Liver (tissue), 8 donors: ENCODE measurements at regions not wholly inside any gene's neighbourhood (a gene's known extent, or its start where the extent isn't known, plus 50 kb on each side); places are given as distances from the start of the nearest gene placed in this dataset.

ENCODE experiments used
- DNase-seq: peaks from one replicate; pipeline ENCODE4 v3.0.0-alpha.2; 2017; ENCODE audit warnings: low spot score
- H3K27ac ChIP-seq, 2 donors: one replicate each; pipeline ENCODE4 v1.7.0; 2013; ENCODE audit warnings: inconsistent platforms in 2 of 2, low read length in 2 of 2, control low read depth in 1 of 2, low read depth in 1 of 2, mild to moderate bottlenecking in 1 of 2
- H3K27me3 ChIP-seq, 4 donors: one replicate each; pipeline versions ENCODE4 v1.6.1 to v1.7.0; 2013; ENCODE audit warnings: low read length in 3 of 4, inconsistent platforms in 1 of 4, mild to moderate bottlenecking in 1 of 4, moderate library complexity in 1 of 4; ENCODE audit not compliant: control insufficient read depth in 4 of 4, insufficient read depth in 4 of 4
- H3K36me3 ChIP-seq, 4 donors: one replicate each; pipeline versions ENCODE4 v1.6.1 to v1.7.0; 2013; ENCODE audit warnings: low read length in 3 of 4, mild to moderate bottlenecking in 3 of 4, low read depth in 1 of 4, moderate library complexity in 1 of 4; ENCODE audit not compliant: control insufficient read depth in 4 of 4, insufficient read depth in 3 of 4
- H3K4me1 ChIP-seq, 4 donors: one replicate each; pipeline versions ENCODE4 v1.6.1 to v1.7.0; 2013; ENCODE audit warnings: low read length in 3 of 4, mild to moderate bottlenecking in 3 of 4, moderate library complexity in 1 of 4; ENCODE audit not compliant: control insufficient read depth in 4 of 4, insufficient read depth in 4 of 4
- H3K4me3 ChIP-seq, 3 donors: one replicate each; pipeline versions ENCODE4 v1.6.1 to v1.7.0; 2013; ENCODE audit warnings: low read length in 3 of 3, control low read depth in 1 of 3, low read depth in 1 of 3, mild to moderate bottlenecking in 1 of 3
- H3K9ac ChIP-seq, 2 donors: one replicate each; pipeline ENCODE4 v1.7.0; 2013; ENCODE audit warnings: low read length in 2 of 2, mild to moderate bottlenecking in 2 of 2, moderate library complexity in 2 of 2, control low read depth in 1 of 2, low read depth in 1 of 2
- H3K9me3 ChIP-seq, 4 donors: one replicate each; pipeline versions ENCODE4 v1.6.1 to v1.7.0; 2013; ENCODE audit warnings: low read length in 3 of 4; ENCODE audit not compliant: control insufficient read depth in 4 of 4
- EGR1 ChIP-seq, 2 donors: IDR thresholded peaks; 2 replicates each; pipeline ENCODE4 v1.6.1; 2016 to 2018; ENCODE audit warnings: antibody characterized with exemption in 2 of 2, low read depth in 2 of 2
- FOXA1 ChIP-seq: IDR thresholded peaks from 2 replicates; pipeline ENCODE4 v1.6.1; 2016; ENCODE audit warnings: antibody characterized with exemption
- FOXA2 ChIP-seq: IDR thresholded peaks from 2 replicates; pipeline ENCODE4 v1.6.1; 2016; ENCODE audit warnings: antibody characterized with exemption
- GABPA ChIP-seq, 2 donors: IDR thresholded peaks in 1 of 2; conservative IDR thresholded peaks in 1 of 2; 2 replicates each; pipeline ENCODE4 v1.6.1; 2016; ENCODE audit warnings: antibody characterized with exemption in 2 of 2, mild to moderate bottlenecking in 1 of 2, moderate library complexity in 1 of 2
- HNF4A ChIP-seq, 2 donors: conservative IDR thresholded peaks; 2 replicates each; pipeline ENCODE4 v1.6.1; 2016; ENCODE audit warnings: antibody characterized with exemption in 2 of 2, mild to moderate bottlenecking in 2 of 2
- HNF4G ChIP-seq: IDR thresholded peaks from 2 replicates; pipeline ENCODE4 v1.6.1; 2016; ENCODE audit warnings: antibody characterized with exemption
- JUND ChIP-seq, 2 donors: IDR thresholded peaks; 2 replicates each; pipeline ENCODE4 v1.6.1; 2016; ENCODE audit warnings: antibody characterized with exemption in 2 of 2
- NR2F2 ChIP-seq: IDR thresholded peaks from 2 replicates; pipeline ENCODE4 v1.6.1; 2016; ENCODE audit warnings: antibody characterized with exemption
- RAD21 ChIP-seq, 2 donors: IDR thresholded peaks; 2 replicates each; pipeline ENCODE4 v1.6.1; 2016; ENCODE audit warnings: antibody characterized with exemption in 2 of 2, mild to moderate bottlenecking in 2 of 2
- RXRA ChIP-seq, 2 donors: IDR thresholded peaks; 2 replicates each; pipeline ENCODE4 v1.6.1; 2017 to 2018; ENCODE audit warnings: antibody characterized with exemption in 2 of 2, mild to moderate bottlenecking in 1 of 2
- SP1 ChIP-seq: IDR thresholded peaks from 2 replicates; pipeline ENCODE4 v1.6.1; 2018; ENCODE audit warnings: antibody characterized with exemption, mild to moderate bottlenecking
- TAF1 ChIP-seq: conservative IDR thresholded peaks from 2 replicates; pipeline ENCODE4 v1.6.1; 2016; ENCODE audit warnings: antibody characterized with exemption, mild to moderate bottlenecking
- YY1 ChIP-seq: IDR thresholded peaks from 2 replicates; pipeline ENCODE4 v1.6.1; 2016; ENCODE audit warnings: antibody characterized with exemption, mild to moderate bottlenecking
- WGBS: extraction: QIAGEN DNeasy Blood & Tissue Kit; methylation state at CpG from one replicate; pipeline ENCODE4 v1.1.7; 2013; 5-methylcytosine and 5-hydroxymethylcytosine counted together
- TF ChIP-seq, protein P1 (sequence below): IDR thresholded peaks from 2 replicates; pipeline ENCODE4 v1.6.1; 2016; ENCODE audit warnings: antibody characterized with exemption
- TF ChIP-seq, protein P2 (sequence below): IDR thresholded peaks from 2 replicates; pipeline ENCODE4 v1.6.1; 2016; ENCODE audit warnings: antibody characterized with exemption, mild to moderate bottlenecking
- TF ChIP-seq, protein P3 (sequence below): IDR thresholded peaks from 2 replicates; pipeline ENCODE4 v1.6.1; 2016; ENCODE audit warnings: antibody characterized with exemption
- TF ChIP-seq, protein P4 (sequence below): fragments of 150-350 bp; IDR thresholded peaks from 2 replicates; pipeline ENCODE4 v1.5.1; 2017; ENCODE audit warnings: improper control_type of control experiment, low read depth, low read length; ENCODE audit not compliant: missing input control
- donor health status: healthy.
- donor health status: healthy.
- donor health status: healthy.
- donor health status: healthy.
- donor health status: healthy.

DNA sequence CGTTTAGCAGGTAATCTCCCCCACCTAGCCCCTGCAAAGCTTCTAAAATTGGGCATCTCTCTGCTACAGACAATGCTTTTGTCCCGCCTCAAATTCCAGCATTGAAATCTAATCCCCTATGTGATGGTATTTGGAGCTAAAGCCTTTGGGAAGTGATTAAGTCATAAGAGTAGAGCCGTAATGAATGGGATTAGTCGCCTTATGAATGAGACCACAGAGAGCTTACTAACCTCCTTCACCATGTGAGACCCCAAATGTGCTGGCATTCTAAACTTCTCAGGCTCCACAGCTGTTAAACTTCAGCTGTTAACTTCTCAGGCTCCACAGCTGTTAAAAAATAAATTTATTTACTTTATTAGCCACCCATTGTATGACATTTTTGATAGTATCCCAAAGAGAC is 374.2 kb upstream of the BCHE start:
- H3K27me3 ChIP-seq, result no peaks in the 10 kb centered on the region
- H3K9me3 ChIP-seq, result no peaks in the 10 kb centered on the region
- H3K9ac ChIP-seq, result no peak overlapping the region
- 75% methylated on average over 4 of the region's 4 CpGs for WGBS
- DNase-seq, result no peak
- no peak overlapping the region for H3K27ac ChIP-seq
- H3K4me1 ChIP-seq, result no peaks in the 10 kb centered on the region
- TF ChIP-seq, protein P1, sequence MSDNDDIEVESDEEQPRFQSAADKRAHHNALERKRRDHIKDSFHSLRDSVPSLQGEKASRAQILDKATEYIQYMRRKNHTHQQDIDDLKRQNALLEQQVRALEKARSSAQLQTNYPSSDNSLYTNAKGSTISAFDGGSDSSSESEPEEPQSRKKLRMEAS, result no peak
- TF ChIP-seq SP1, result no peak
- TF ChIP-seq, protein P2, sequence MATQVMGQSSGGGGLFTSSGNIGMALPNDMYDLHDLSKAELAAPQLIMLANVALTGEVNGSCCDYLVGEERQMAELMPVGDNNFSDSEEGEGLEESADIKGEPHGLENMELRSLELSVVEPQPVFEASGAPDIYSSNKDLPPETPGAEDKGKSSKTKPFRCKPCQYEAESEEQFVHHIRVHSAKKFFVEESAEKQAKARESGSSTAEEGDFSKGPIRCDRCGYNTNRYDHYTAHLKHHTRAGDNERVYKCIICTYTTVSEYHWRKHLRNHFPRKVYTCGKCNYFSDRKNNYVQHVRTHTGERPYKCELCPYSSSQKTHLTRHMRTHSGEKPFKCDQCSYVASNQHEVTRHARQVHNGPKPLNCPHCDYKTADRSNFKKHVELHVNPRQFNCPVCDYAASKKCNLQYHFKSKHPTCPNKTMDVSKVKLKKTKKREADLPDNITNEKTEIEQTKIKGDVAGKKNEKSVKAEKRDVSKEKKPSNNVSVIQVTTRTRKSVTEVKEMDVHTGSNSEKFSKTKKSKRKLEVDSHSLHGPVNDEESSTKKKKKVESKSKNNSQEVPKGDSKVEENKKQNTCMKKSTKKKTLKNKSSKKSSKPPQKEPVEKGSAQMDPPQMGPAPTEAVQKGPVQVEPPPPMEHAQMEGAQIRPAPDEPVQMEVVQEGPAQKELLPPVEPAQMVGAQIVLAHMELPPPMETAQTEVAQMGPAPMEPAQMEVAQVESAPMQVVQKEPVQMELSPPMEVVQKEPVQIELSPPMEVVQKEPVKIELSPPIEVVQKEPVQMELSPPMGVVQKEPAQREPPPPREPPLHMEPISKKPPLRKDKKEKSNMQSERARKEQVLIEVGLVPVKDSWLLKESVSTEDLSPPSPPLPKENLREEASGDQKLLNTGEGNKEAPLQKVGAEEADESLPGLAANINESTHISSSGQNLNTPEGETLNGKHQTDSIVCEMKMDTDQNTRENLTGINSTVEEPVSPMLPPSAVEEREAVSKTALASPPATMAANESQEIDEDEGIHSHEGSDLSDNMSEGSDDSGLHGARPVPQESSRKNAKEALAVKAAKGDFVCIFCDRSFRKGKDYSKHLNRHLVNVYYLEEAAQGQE, result no peak
- no peak for TF ChIP-seq RAD21 (IDR thresholded peaks at IDR 0.05)
- no peak for TF ChIP-seq YY1
- no peak for TF ChIP-seq HNF4A (conservative IDR thresholded peaks at IDR 0.05)
- TF ChIP-seq, protein P3, sequence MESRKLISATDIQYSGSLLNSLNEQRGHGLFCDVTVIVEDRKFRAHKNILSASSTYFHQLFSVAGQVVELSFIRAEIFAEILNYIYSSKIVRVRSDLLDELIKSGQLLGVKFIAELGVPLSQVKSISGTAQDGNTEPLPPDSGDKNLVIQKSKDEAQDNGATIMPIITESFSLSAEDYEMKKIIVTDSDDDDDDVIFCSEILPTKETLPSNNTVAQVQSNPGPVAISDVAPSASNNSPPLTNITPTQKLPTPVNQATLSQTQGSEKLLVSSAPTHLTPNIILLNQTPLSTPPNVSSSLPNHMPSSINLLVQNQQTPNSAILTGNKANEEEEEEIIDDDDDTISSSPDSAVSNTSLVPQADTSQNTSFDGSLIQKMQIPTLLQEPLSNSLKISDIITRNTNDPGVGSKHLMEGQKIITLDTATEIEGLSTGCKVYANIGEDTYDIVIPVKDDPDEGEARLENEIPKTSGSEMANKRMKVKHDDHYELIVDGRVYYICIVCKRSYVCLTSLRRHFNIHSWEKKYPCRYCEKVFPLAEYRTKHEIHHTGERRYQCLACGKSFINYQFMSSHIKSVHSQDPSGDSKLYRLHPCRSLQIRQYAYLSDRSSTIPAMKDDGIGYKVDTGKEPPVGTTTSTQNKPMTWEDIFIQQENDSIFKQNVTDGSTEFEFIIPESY, result no peak
- no peak for TF ChIP-seq HNF4G
- H3K4me3 ChIP-seq, result no peak overlapping the region
- no peaks in the 10 kb centered on the region for H3K36me3 ChIP-seq

DNA sequence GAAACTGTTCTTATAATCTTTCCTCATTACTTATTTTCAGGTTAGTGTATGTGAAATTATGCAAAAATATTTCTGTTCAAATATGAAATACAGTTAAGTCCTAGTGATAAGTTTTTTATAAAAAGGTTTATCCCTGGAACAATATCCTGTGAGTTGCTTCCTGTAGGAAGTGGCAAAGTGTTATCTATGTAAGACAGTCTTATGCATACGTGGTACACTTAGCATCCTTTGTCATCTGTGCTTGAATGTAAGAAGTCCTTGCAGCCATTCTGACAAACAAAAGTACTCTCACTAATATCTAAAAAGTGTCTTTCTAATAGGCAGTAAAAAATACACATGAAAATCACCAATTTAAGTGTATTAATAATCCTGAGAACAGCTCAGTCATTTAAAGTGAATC is 372.5 kb upstream of the BCHE start:
- H3K27ac ChIP-seq, result no peak overlapping the region
- WGBS, result 44% methylated on average over 1 of the region's 1 CpG
- DNase-seq, result no peak
- no peak overlapping the region for H3K4me3 ChIP-seq
- H3K4me1 ChIP-seq, result no peaks in the 10 kb centered on the region
- H3K36me3 ChIP-seq, result no peaks in the 10 kb centered on the region
- TF ChIP-seq, protein P4, sequence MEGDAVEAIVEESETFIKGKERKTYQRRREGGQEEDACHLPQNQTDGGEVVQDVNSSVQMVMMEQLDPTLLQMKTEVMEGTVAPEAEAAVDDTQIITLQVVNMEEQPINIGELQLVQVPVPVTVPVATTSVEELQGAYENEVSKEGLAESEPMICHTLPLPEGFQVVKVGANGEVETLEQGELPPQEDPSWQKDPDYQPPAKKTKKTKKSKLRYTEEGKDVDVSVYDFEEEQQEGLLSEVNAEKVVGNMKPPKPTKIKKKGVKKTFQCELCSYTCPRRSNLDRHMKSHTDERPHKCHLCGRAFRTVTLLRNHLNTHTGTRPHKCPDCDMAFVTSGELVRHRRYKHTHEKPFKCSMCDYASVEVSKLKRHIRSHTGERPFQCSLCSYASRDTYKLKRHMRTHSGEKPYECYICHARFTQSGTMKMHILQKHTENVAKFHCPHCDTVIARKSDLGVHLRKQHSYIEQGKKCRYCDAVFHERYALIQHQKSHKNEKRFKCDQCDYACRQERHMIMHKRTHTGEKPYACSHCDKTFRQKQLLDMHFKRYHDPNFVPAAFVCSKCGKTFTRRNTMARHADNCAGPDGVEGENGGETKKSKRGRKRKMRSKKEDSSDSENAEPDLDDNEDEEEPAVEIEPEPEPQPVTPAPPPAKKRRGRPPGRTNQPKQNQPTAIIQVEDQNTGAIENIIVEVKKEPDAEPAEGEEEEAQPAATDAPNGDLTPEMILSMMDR, result no peak
- no peak for TF ChIP-seq GABPA (IDR thresholded peaks at IDR 0.05 in 1 of 2, conservative IDR thresholded peaks at IDR 0.05 in 1 of 2)
- H3K9ac ChIP-seq, result no peak overlapping the region
- no peaks in the 10 kb centered on the region for H3K27me3 ChIP-seq
- H3K9me3 ChIP-seq, result no peaks in the 10 kb centered on the region

DNA sequence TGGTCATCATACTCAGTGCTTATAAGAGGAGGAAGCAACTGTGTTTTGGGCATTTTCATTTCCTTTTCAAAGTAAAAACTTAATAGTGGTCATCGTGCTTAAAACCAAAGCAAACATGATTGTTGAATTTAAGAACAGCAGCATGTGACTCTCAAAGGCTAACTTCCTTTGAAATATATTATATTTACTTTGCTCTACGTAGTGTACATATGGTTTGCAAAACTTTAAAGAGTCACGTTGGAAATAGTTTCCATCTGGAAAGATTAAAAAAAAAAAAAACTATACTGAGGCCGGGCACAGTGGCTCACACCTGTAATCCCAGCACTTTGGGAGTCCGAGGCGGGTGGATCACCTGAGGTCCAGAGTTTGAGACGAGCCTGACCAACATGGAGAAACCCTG is 367.9 kb upstream of the BCHE start:
- H3K4me1 ChIP-seq, result no peaks in the 10 kb centered on the region
- no peaks in the 10 kb centered on the region for H3K9me3 ChIP-seq
- H3K27me3 ChIP-seq, result no peaks in the 10 kb centered on the region
- H3K9ac ChIP-seq, result no peak overlapping the region
- H3K4me3 ChIP-seq, result no peak overlapping the region
- no peaks in the 10 kb centered on the region for H3K36me3 ChIP-seq
- WGBS, result 64% methylated on average over 7 of the region's 7 CpGs
- no peak for DNase-seq
- TF ChIP-seq JUND (IDR thresholded peaks at IDR 0.05) (no peak), HNF4G (no peak), NR2F2 (no peak), GABPA (IDR thresholded peaks at IDR 0.05 in 1 of 2, conservative IDR thresholded peaks at IDR 0.05 in 1 of 2) (no peak), FOXA2 (no peak), EGR1 (IDR thresholded peaks at IDR 0.05; ENCODE audit: low read depth in 2 of 2) (no peak), YY1 (no peak), RXRA (IDR thresholded peaks at IDR 0.05) (no peak), FOXA1 (no peak), HNF4A (conservative IDR thresholded peaks at IDR 0.05) (no peak), TAF1 (no peak), SP1 (no peak), RAD21 (IDR thresholded peaks at IDR 0.05) (no peak)
- TF ChIP-seq, protein P1, result no peak
- no peak overlapping the region for H3K27ac ChIP-seq
